ENCODE measurements at regions not wholly inside any gene's neighbourhood (a gene's known extent, or its start where the extent isn't known, plus 50 kb on each side); places are given as distances from the start of the nearest gene placed in this dataset.

DNA sequence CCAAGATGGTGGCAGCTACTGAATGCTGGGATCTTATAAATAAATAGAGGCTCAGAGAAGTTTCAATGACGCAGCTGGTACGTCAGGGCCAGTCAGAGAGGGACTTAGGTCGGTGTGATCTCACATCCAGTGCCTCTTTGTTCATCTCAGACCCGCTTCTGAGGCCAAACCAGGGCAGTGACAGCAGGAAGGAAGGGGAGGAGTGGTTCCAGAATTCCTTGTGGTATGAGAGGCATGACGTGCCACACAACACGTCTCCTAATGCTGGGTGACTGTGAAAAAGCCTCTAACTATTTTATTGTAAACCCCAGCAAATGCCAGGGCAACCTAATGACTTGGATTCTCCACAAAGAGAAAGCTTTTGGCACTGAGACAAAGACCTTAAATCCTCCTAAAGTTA lies 423.3 kb downstream of the LPIN1 start:
- TF ChIP-seq JUND (IDR thresholded peaks at IDR 0.05) (no peak), CTCF (IDR thresholded peaks at IDR 0.05 in 2 of 3, conservative IDR thresholded peaks at IDR 0.05 in 1 of 3; ENCODE audit: borderline replicate concordance in 1 of 3, insufficient read depth in 1 of 3, low read depth in 2 of 3, low read length in 2 of 3) (no peak), POLR2A (IDR thresholded peaks at IDR 0.05; ENCODE audit: borderline replicate concordance, extremely low read depth, insufficient read depth, insufficient read length) (no peak), EZH2 (IDR thresholded peaks at IDR 0.05) (no peak), POLR2AphosphoS5 (IDR thresholded peaks at IDR 0.05; ENCODE audit: low read depth, low read length) (no peak), EZH2phosphoT487 (IDR thresholded peaks at IDR 0.05; ENCODE audit: borderline replicate concordance) (no peak), CEBPB (IDR thresholded peaks at IDR 0.05; ENCODE audit: low read depth) (no peak), SIN3A (IDR thresholded peaks at IDR 0.05; ENCODE audit: low read depth) (no peak), ZNF274 (IDR thresholded peaks at IDR 0.05; ENCODE audit: low read depth, low read length) (no peak), SRF (IDR thresholded peaks at IDR 0.05; ENCODE audit: low read depth) (no peak), ZBTB33 (IDR thresholded peaks at IDR 0.05; ENCODE audit: extremely low read depth, insufficient replicate concordance, low read length) (no peak), ZFX (IDR thresholded peaks at IDR 0.05) (no peak)
